NCI-H524 (cell line): ENCODE measurements at regions not wholly inside any gene's neighbourhood (a gene's known extent, or its start where the extent isn't known, plus 50 kb on each side); places are given as distances from the start of the nearest gene placed in this dataset.
"Not testable (repeated sequence)": the region's sequence is repeated elsewhere in the genome, so short reads cannot be mapped to it uniquely, and the experiment has no call there.

Experiments used
- DNase-seq, 2 experiments: peaks; one replicate each; lab custom pipeline; 2025; lab: John Stamatoyannopoulos, UW

DNA sequence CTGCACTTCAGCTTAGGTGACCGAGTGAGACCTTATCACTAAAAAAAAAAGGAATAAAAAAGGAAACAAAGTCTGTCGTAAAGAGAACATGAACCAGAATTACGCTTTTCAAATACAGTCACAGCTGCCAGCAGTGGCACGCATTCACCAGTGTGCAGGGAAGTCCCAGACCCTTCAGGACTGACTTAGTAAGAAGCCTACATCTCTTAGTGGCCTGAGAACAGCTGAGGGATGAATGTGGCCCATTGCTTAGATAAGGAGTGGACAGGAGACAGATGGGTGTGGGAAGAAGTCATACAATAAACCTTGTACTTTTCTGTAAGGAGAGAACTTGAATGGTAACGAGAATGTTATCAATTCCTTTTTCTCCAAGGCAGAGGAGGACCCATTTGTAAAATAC is 178.5 kb downstream of the JCAD start:
- no peak for DNase-seq

DNA sequence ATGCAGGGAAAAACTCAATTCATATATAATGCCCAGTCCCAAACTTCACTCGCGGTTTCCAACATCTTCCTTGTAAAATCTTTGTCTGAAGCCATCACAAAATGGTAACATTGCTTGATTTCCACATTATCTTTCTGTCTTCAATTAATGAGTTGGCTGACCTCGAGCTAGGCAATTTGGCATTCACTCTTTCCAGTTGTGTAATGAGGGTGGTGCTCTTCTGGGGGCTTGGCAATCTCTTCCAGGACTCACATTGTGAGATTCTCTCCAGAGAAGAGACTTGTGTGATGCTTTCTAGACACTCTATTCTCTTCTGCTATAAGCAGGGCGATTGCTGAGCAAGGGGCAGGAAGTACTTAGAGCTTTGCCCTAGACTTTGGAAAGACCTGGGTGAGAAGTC is 179.5 kb downstream of the JCAD start:
- no peak for DNase-seq

DNA sequence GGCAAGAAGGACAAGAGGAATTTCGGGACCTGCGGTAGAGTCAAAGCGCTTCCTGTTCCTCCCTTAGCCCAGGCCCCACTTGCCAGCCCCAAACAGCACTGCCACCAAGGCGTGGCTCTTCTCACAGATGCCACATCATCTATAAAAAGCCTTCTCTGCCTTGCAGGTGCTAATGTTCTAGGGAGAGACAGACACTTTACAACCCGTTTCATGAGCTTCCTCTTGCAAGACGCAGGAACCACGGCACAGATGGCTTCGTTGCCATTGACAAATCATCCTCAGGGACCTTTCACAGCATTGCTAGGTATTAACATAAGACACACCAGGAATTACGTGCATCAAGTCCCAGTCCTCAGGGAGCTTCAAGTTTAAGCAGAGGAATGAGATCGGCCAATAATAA is 180.9 kb downstream of the JCAD start:
- no peak for DNase-seq

DNA sequence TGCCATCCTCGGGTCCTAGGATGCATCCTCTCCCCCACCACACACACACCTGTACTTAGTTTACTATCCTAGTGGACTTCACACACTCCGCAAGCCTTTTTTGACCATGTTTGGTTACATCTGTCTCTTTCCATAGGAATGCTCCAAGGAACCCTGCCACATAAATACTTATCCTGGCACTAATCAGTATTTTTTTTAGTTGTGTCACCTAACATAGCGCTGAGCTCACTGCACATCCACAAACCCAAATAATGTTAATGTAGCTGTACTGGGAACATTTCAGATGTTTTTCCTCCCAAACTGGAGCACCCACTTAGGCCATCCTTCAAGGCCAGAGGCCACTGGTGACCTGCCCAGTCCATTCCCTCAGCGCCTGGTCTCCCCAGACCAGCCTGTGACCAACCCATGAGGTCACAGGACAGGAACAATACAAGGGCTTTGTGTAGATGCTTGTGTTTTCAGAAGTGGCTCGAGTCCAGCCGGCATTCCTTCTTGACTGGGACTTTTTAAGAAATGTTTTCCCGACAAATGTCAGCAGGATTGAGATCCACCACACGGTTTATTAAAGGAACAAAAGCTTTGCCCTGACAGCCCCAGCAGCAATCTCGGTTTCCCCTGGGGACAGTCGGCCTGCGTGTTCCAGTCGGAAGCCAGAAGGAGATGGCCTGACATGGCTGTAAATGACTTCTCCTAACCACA is 181.4 kb downstream of the JCAD start:
- no peak for DNase-seq

DNA sequence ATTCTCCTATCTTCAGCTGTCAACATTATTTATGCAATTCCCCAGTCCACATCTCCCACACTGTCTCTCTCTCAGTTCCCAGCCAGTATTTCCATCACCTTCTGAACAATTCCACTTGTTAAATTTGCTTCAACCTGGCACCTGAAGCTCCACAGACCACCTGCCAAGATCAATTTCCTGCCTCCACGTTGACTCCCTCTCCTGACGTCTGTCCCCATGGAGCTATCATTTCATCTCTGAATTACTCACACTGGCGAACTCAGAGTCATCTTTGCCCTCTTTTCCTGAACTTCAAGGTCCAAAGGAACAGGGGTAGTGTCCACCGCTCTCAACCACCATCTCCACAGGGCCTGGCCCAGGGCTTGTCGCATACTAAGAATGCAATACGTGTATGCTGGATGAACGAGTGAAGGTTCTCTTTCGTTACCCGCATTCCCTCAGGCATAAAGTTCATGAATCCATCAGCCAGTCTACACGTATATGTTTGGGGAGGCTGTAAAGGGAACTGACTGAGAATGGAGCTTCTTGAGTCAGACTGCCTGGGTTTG is 183.3 kb downstream of the JCAD start:
- no peak for DNase-seq

DNA sequence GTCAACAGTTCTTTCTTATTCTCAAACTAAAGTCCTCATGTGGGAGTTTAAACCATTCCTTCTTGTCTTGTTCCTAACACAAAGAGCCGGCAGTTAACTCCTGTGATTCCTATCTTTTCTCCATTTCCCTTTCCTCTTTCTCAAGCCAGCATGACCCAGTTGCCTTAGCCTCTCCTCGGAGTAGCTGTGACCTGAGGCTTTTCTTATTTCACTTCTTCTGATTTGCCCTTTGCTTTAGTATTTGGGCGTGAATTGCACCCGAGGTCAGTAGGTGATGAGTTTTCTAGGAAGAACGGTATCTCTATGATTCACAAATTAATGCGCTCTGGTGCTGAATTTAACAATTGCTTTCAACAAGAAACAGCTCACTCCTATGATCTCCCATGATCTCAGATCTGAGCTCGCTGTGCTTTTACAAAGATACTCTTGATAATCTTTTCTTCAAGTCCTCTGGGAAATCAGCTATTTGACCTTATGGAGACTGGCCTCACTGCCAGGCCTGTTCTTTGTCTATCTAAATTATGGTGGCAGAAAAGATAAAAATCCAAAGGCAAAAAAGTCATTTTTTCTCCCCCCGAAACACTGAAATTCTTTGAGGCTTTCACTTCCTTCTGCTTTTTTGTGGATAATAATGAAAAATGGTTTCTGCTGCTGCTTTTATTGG is 184.6 kb downstream of the JCAD start:
- no peak for DNase-seq

DNA sequence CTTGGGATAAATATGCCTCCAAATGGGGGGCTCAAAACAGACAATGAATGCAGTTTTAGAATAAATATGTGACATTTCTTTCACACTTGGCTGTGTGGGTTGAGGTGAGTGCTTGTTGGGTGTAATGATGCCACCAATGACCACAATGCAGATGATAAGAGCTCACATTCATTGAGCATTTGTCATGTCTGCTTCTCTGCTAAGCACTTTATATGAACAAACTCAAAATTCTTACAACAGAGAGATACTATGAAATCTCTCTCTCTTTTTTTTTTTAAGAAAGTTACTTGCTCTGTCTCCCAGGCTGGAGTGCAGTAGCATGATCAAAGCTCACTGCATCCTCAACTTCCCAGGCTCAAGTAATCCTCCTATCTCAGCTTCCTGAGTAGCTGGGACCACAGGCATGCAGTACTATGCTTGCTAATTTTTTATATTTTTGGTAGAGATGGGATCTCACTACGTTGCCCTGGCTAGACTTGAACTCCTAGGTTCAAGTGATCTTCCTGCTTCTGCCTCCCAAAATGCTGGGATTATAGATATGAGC is 185.4 kb downstream of the JCAD start:
- no peak for DNase-seq

DNA sequence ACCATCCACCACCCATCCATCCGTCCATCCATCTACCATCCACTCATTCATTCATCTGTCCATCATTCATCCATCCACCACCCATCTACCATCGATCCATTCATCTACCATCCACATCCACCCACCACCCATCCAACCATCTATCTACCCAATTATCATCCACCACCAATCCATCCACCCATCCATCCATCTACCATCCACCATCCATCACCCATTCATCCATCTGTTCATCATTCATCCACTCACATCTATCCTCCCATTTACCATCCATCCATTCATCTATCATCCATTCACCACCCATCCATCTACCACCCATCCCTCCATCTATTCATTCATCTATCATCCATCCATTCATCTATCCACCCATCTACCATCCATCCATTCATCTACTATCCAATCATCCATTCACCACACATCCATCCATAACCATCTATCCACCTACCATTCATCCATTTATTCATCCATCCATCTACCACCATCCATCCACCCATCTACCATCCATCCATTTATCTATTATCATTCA is 188.8 kb downstream of the JCAD start:
- no peak for DNase-seq

DNA sequence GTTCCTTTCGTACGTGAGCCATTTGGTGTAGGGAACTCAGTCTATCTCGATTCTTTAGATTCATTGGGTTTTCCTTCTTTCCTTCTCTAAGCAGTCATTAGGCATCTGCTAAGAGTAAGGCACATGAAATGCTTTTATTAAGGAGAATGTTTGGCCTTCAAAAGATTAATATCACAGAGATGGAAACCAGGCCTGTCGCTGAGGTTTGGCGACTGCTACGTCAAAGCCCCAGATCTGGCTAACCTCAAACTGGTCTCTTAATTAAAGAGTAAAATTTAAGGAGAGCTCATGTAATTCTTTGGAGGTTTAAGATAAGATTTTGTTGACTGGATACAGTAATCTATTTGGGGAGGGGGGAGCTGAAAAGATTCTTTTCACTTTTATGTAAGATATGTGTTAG is 189.8 kb downstream of the JCAD start:
- no peak for DNase-seq

DNA sequence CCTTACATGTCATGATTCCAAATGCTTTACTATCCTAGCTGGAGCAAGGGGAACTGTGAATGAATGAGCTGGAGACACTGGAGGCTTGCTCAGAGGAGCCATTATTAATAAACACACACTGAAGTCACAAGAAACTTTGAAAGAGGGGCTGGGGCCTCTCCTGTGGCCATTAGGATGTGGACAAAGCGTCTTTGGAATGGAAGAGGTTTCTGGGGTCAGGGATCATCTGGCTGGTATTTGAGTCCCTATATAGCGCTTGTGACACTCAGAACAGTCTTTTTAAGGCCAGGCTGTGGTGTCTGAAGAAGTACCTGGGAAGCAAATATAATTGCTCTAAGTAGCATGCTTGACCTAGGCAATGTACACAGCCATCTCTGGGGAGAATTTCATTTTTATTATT is 193.0 kb downstream of the JCAD start:
- DNase-seq: no peak

DNA sequence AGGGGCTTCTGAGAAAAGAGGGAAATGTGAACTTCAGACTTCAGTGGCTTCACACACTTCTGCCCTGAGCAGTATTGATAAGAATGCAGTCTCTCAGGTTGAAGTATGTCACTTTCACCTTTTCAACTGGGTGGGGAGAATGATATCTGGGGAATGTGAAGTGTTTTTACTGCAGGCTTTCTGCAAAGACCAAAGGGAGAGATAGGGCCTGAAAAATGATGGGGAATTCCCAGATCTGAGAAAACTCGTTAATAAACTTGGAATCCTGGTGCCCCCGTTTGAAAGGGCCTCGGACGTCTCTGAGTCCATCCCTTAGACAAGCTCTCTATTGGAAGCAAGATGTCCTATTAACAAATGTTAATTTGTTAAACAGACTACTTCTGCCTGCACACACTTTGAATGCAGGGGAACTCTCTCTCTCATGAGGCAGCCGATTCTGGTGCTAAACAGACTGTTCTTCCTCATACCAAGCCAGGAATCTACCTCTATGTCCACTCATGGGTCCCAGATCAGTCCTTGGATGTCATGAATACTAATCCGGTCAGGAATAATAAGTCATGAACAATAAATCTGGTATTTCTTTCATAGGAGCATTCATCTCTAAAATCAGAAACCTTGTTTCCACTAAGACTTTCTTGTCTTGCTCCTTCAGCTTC is 193.6 kb downstream of the JCAD start:
- no peak for DNase-seq

DNA sequence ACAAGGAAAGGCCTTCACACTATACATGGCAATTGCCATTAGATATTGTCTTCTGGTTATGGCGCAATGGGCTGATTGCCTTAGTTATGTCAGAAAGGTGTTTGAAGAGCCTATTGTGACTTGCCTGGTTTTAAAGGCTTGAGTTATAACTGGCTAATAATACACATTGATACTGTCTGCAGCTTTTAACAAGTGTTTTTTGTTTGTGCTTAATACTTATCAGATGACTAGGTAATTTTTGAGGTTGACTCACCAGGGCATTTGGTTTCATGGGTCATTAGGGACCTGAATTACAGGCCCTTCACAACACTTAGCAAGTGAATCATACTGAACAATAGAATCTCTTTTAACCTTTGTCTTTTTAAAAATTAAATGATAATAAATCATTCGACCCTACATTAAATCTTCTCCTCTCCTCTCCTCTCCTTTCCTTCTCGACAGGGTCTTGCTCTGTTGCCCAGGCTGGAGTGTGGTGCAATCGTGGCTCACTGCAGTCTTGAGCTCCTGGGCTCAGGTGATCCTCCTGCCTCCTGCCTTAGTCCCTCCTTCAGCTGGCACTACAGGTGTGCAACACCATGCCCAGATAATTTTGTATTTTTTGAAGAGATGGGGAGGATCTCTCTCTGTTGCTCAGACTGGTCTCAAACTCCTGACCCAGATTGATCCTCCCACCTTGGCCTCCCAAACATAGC is 196.3 kb downstream of the JCAD start:
- no peak for DNase-seq

DNA sequence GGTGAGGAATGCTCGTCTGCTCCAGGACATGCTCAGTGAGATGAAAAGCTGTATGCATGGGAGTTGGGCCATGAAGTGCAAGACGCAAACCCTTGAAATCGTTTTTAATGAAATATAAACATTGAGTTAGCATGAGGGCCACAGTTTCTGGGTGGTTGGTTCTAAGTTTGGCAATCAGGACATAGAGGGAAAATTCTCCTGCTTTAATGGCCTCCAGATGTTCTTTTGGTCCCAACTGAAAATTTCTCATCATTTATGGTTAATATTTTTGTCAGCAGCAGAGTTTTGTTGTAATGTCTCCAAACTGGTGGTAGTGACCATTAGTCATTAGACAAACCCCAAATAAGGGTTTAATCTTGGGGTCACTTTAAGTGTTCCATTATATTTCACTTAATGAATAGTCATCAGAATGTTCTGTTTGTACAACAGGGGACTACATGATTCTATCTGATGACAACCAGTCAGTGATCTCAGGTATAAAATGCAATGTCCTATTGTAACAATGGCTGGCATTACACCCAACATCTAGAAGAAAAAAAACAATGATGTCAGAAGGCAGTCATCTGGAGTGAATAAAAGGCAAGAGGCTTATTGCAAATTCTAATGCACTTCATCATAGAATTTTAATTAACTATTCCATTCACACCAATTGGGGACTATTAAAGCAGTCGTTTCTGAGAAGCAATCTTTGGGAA is 197.4 kb downstream of the JCAD start:
- DNase-seq: no peak

DNA sequence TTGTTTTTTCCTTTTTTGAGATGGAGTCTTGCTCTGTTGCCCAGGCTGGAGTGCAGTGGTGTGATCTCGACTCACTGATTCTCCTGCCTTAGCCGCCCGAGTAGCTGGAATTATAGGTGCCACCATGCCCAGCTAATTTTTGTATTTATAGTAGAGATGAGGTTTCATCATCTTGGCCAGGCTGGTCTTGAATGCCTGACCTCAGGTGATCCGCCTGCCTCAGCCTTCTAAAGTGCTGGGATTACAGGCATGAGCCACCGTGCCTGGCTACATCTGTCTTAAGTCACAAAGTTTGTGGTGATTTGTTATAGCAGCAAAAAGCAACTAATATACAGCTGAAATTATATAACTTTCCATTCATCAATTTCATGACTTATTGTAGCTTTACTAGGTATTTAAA is 198.2 kb downstream of the JCAD start:
- DNase-seq: not testable (repeated sequence)

DNA sequence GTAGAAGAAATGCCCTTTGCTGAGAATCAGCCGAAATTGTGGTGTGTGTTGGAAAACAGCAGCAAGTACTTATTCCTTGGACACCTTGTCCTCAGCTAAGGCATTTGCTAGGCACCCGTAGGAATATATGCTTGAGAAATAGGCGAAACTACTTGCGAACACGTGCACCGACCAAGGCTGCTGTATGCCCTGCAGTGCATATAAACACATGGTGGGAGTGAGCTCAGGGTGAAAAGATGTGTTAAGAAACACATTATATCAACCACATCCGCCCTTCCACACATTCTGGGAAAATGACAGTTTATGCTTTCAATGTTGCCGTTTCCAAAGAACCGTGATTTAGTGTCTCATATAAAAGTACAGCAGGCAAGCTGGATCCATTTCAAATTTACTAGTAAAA is 199.2 kb downstream of the JCAD start:
- no peak for DNase-seq

DNA sequence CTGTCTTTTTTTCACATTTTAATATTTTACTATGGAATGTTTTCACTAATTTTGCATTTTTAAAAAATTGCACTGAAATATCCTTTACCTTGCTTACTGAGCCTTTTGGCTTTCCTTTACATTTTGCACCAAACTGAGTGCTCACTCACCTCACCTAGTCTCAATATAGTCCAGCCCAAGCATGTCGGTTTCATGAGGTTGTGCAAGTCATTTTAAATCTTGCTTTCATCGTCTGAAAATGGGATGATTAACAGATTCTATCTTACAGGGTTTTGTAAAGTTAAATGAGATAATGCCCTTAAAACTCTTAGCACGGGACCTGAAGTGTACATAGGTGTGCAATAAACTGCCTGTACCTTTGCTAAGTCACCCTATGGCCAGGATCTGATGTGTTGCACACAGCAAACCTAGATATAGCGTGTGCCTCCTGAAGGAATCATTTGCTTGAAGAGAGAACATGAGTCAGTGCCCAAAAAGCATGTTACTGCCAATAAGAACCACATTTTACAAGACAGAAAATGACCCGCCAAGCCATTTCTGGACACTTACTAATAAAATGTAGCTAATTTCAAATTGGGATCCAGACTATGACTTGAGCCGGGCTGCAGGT is 199.8 kb downstream of the JCAD start:
- DNase-seq: no peak

DNA sequence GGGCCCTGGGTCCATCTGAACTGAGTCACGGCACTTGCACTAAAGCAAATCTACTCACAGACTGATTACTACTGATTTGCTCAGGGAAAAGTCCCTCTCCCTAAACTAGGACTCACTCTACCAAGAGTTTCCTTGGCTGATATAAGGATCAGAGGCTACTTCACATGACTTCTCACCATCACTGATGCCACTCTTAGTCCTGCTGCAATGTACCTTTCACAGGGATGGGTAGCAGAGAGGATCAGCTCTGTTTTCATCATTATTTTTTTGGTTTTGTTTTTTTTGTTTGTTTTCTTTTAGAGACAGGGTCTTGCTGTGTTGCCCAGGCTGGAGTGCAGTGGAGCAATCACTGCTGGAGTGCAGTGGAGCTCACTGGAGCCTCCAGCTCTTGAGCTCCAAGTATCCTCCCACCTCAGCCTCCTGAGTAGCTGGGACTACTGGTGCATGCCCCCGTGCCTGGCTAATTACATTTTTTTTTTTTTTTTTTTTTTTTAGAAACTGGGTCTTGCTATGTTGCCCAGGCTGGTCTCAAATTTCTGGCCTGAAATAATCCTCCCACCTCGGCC is 200.6 kb downstream of the JCAD start:
- no peak for DNase-seq

DNA sequence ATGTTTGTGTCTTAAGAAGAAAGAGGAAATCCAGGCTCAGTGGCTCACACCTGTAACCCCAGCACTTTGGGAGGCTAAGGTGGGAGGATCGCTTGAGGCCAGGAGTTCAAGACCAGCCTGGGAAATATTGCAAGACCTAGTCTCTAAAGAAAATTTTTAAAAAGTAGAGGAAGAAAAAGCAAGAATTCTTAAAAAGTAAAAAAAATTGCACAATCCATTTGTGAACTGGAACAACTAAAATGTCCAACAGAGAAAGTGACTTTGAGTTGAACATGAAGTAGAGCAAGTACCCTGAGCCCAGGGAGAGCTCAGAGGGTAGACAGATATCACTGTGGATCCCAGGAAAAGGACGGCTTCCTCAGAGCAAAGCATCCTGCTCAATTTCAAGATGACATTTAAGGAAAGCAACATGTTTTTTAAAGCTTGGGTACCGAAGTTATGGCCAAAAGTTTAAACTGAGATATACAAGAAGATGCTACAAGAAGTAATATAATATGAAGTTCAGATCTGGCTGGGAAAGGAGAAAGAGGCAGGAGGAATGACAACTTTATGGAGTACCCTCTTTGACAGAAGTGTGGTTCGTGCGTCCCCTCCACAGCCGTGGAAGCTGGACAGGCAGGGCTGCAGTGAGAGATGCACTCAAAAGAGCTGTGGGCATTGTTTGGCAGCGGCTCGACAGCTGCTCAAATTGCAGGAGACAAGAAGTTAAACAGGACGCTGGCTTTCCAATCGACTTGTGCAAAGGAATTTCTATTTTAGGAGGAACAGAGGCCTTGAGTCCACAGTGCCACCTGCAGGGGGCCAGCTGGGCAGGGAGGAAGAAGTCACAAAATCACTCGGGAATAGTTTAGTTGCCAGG is 201.3 kb downstream of the JCAD start:
- peak in 1 of 2 experiments; percentile 2 for DNase-seq

DNA sequence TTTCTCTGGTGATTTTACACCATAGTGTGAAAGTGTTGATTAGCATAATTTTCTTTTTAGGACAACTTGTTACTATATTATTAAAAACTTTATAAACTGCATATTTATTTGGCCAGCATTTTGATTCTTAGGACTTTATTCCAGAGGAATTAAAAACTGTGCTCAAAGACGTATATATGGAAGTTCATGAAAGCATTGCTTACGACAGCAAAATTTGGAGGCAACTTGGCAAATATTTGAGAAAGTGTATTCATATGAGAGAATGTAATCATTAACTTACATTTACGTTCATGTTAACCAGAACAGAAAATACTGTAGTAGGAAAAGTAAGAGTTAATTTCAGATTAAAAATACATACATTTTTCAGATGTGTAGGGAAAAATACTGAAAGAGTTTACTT is 203.1 kb downstream of the JCAD start:
- DNase-seq: no peak

DNA sequence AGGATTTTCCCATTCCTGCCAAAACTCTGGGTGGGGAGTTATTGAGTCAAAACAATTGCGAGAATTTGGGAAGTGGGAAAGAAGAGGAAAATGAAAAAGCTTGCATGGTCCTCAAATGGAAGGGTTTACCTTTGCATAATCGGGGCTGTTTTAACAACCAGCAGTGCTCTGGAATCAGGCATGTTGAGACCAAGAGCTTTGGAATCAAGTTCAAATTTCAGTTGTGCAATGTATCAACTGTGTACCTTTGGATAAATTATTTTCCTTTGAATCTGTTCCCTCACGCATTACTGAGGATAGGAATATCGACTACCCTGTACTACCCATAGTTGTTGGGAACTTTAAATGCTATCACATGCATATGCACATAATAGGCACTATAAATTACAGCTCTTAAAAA is 205.5 kb downstream of the JCAD start:
- DNase-seq: no peak
